Lower leg skin (tissue), 4 donors: ENCODE measurements at regions not wholly inside any gene's neighbourhood (a gene's known extent, or its start where the extent isn't known, plus 50 kb on each side); places are given as distances from the start of the nearest gene placed in this dataset.

Experiments used
- DNase-seq, 2 donors: peaks; one replicate each; pipeline ENCODE4 v3.0.0-alpha.2; 2019; ENCODE audit warnings: low spot score in 2 of 2
- H3K4me3 ChIP-seq: fragments of 200-600 bp; sonication (generic); 2 replicates; pipeline ENCODE4 v1.5.1; 2017; ENCODE audit warnings: mild to moderate bottlenecking, low read depth; ENCODE audit not compliant: poor library complexity, severe bottlenecking
- CTCF ChIP-seq, 3 donors: fragments of 450-650 bp; IDR thresholded peaks; one replicate each; pipeline ENCODE4 v1.5.1; 2016; ENCODE audit warnings: antibody characterized with exemption in 3 of 3, mild to moderate bottlenecking in 3 of 3, moderate library complexity in 2 of 3
- POLR2A ChIP-seq, 2 donors: fragments of 450-650 bp; IDR thresholded peaks; one replicate each; pipeline ENCODE4 v1.6.1; 2016 to 2017; ENCODE audit warnings: antibody characterized with exemption in 2 of 2, mild to moderate bottlenecking in 1 of 2, moderate library complexity in 1 of 2
- WGBS, 2 donors: methylation state at CpG; one replicate each; pipeline ENCODE4 v1.1.5; 2018; 5-methylcytosine and 5-hydroxymethylcytosine counted together
- intact Hi-C: fragments of 100-400 bp; cut with DNase I; formaldehyde crosslinking; loops from one replicate; pipeline ENCODE4 v1.15.0; 2023; ENCODE audit warnings: low total_unique reads

GRCh38 chr22:34297536-34298120, 377.4 kb upstream of the LARGE1 start:
- WGBS, 2 donors = 84 to 93% methylated on average over 1 of the region's 1 CpG
- intact Hi-C loops = no loop called here
- H3K4me3 ChIP-seq = no peak overlapping the region

DNA sequence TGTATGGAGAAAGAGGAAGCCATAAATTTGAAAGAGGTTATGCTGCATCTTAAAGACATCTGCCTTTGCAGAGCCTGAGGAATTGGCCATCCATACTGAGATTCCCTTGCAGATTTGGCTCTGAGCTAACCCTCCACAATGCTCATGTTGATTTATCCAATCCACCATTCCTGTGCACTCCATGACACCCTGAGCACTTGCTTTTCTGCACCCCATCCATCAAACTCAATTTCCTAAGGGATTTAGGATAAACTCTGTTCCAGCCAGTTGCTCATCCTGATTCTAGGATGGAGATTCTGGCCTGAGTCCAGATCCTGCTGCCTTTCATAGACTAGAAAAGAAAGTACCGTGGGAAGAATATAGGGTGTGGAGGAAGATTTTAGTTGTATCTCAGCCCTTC, 379.2 kb upstream of the LARGE1 start:
- TF ChIP-seq CTCF (IDR thresholded peaks at IDR 0.05) (no peak), POLR2A (IDR thresholded peaks at IDR 0.05) (no peak)
- DNase-seq = no peak
- intact Hi-C loops = no loop called here
- no peak overlapping the region for H3K4me3 ChIP-seq
- 75 to 76% methylated on average over 1 of the region's 1 CpG for WGBS, 2 donors

More at GRCh38 chr22:34297536-34298120, 377.4 kb upstream of the LARGE1 start:
- no peak for TF ChIP-seq CTCF (IDR thresholded peaks at IDR 0.05)
- TF ChIP-seq POLR2A (IDR thresholded peaks at IDR 0.05) = no peak
- no peak for DNase-seq

DNA sequence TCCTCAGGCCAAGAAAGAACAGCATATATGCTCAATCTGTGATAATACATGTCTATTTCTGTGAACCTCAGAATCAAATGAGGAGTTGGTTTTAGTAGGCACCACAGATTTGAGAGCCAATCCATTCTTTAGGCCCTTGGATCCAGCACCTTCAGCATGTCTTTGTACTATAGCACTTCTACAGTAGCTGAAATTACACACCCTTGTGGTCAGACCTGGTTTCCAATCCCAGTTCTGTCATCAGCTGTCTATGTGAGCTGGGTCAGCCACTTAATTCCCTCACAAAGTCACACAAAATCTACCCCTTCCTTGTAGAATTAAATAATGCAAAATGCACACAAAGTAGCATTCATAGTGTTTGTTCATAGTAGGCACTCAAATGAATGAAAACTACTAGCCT, 381.3 kb upstream of the LARGE1 start:
- DNase-seq = no peak
- TF ChIP-seq POLR2A (IDR thresholded peaks at IDR 0.05) (no peak), CTCF (IDR thresholded peaks at IDR 0.05) (no peak)
- intact Hi-C loops = no loop called here
- no peak overlapping the region for H3K4me3 ChIP-seq

- no peak for TF ChIP-seq CTCF (IDR thresholded peaks at IDR 0.05)
- WGBS, 2 donors = 81 to 83% methylated on average over 3 of the region's 3 CpGs
- intact Hi-C loops = no loop called here
- H3K4me3 ChIP-seq = no peak overlapping the region
- no peak for DNase-seq
Observed at GRCh38 chr22:34303656-34304055, 383.4 kb upstream of the LARGE1 start.

GRCh38 chr22:34306361-34306760, 386.1 kb upstream of the LARGE1 start:
- intact Hi-C loops = no loop called here
- no peak for DNase-seq
- TF ChIP-seq CTCF (IDR thresholded peaks at IDR 0.05) (no peak), POLR2A (IDR thresholded peaks at IDR 0.05) (no peak)
- no peak overlapping the region for H3K4me3 ChIP-seq
- WGBS, 2 donors = 90 to 92% methylated on average over 2 of the region's 2 CpGs

DNA sequence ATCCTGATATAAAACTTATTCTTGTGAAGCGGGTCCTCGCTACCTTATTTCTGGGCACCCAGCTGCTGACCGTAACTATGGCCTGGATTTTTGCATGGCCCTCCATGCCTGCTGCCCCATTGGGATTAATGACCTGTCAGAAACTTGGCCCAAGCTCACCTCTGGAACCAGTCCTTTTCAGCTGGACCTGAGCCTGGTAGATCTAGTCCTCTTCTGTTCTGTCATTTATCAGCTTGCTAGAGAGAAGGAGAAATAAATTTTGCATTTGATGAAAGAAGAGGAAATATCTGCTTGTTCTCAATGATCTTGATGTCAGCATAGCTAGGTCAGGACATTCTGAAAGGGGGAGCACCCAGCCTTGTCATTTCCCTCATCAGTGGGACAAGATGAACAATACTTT, 387.8 kb upstream of the LARGE1 start:
- TF ChIP-seq CTCF (IDR thresholded peaks at IDR 0.05) = no peak
- no peak for TF ChIP-seq POLR2A (IDR thresholded peaks at IDR 0.05)
- intact Hi-C loops = no loop called here
- H3K4me3 ChIP-seq = no peak overlapping the region
- no peak for DNase-seq
- 92 to 99% methylated on average over 3 of the region's 3 CpGs for WGBS, 2 donors
